ENCODE measurements at regions not wholly inside any gene's neighbourhood (a gene's known extent, or its start where the extent isn't known, plus 50 kb on each side); places are given as distances from the start of the nearest gene placed in this dataset.

DNA sequence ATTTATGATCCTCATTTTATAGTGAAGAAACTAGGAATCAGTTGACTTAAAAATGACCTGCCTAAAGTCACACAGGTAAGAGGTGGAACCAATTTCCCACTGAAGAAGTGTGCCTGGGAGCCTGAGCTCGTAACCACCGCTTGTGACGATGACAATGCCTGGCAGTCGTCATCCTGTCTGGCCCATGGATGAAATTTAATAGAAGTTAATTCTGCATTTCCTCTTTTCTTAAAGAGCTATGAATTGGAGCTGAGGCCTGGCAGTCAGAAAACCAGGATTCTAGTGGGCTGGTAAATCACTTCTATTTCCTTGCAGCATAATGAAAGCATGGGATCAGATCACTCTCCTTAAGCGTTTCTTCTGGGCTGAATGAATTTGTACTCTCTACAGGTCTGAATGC is 200.0 kb upstream of the SGK1 start:
- WGBS, result 89% methylated on average over 5 of the region's 5 CpGs
- Histone ChIP-seq H3K27me3 (ENCODE audit: insufficient read depth, low read length) (no peaks in the 10 kb centered on the region), H3K36me3 (ENCODE audit: insufficient read depth, low read length) (no peaks in the 10 kb centered on the region), H3K4me1 (ENCODE audit: insufficient read depth, low read length) (peaks cover 26% of the 10 kb centered on the region), H3K9ac (ENCODE audit: low read depth, low read length) (no peak overlapping the region), H3K4me3 (ENCODE audit: low read length) (no peak overlapping the region), H3K27ac (ENCODE audit: low read depth, low read length) (no peak overlapping the region), H3K9me3 (ENCODE audit: insufficient read depth, low read depth, low read length) (no peaks in the 10 kb centered on the region)

DNA sequence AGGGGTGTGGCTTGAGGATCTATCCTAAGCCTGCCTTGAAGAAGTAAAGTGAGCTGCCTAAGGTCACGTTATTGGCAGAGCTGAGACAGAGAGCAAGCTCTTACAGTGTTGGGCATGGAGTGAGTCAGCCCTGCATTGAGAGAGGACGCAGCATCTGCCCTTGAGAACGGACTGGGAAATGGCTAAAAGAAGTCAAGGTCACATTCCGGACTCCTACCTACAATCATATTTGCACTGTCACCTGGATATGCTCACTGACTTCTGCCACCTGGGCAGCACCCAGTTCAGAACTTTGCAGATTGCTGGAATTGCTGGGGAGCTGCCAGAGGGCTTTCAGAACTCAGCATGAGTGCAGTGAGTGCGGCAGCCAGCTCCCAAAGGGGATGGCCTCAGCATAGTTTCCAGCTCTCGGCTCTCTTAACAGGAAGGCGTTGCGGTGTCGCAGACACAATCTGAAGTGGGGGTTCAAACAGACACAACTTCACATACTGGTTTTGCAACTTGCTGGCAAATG is 199.3 kb upstream of the SGK1 start:
- peak overlapping the region; percentile 19 for H3K4me3 ChIP-seq (ENCODE audit: low read length)
- 31% methylated on average over 9 of the region's 9 CpGs for WGBS
- H3K9ac ChIP-seq (ENCODE audit: low read depth, low read length), result no peak overlapping the region
- no peaks in the 10 kb centered on the region for H3K36me3 ChIP-seq (ENCODE audit: insufficient read depth, low read length)
- H3K9me3 ChIP-seq (ENCODE audit: insufficient read depth, low read depth, low read length), result no peaks in the 10 kb centered on the region
- H3K27ac ChIP-seq (ENCODE audit: low read depth, low read length), result no peak overlapping the region
- no peaks in the 10 kb centered on the region for H3K27me3 ChIP-seq (ENCODE audit: insufficient read depth, low read length)
- peaks cover 29% of the 10 kb centered on the region for H3K4me1 ChIP-seq (ENCODE audit: insufficient read depth, low read length)

DNA sequence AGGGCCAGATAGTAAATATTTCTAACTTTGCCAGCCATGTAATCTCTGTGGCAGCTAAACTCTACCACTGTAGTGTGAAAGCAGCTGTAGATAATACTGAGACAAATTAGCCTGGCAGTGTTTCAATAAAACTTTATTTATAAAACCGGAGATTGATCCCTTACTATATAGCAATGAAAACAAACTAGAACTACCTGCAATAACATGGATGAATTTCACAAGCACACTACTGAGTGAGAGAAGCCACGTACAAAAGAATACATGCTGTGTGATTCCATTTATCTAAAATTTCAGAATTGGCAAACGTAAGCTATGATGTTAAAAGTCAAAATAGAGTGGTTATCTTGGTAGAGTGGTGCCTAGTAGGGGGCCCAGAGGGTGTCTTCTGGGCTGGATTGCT is 198.7 kb upstream of the SGK1 start:
- 94% methylated on average over 3 of the region's 3 CpGs for WGBS
- H3K27ac ChIP-seq (ENCODE audit: low read depth, low read length), result no peak overlapping the region
- H3K27me3 ChIP-seq (ENCODE audit: insufficient read depth, low read length), result no peaks in the 10 kb centered on the region
- H3K4me1 ChIP-seq (ENCODE audit: insufficient read depth, low read length), result peaks cover 29% of the 10 kb centered on the region
- H3K9me3 ChIP-seq (ENCODE audit: insufficient read depth, low read depth, low read length), result no peaks in the 10 kb centered on the region
- no peaks in the 10 kb centered on the region for H3K36me3 ChIP-seq (ENCODE audit: insufficient read depth, low read length)
- no peak overlapping the region for H3K9ac ChIP-seq (ENCODE audit: low read depth, low read length)
- H3K4me3 ChIP-seq (ENCODE audit: low read length), result no peak overlapping the region

DNA sequence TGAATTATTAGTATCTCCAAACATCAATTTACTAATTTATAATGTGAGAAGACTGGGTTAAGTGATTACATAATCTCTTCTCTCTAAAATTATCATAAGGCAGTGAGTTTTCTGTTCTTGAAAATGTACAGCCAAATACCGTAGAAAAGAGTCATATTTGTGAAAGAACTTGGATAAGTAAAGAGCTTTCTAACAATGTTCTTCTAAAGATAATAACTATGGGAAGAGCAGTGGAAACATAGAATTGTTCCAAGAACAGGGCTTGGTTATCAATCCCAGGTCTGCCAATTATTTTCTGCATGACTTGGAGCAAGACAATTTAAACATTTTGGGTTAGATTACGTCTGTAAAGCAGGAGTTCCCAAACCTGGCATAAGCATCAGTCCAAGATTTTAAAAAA is 198.1 kb upstream of the SGK1 start:
- H3K4me1 ChIP-seq (ENCODE audit: insufficient read depth, low read length), result peaks cover 29% of the 10 kb centered on the region
- H3K27me3 ChIP-seq (ENCODE audit: insufficient read depth, low read length), result no peaks in the 10 kb centered on the region
- H3K27ac ChIP-seq (ENCODE audit: low read depth, low read length), result no peak overlapping the region
- H3K9ac ChIP-seq (ENCODE audit: low read depth, low read length), result no peak overlapping the region
- H3K9me3 ChIP-seq (ENCODE audit: insufficient read depth, low read depth, low read length), result no peaks in the 10 kb centered on the region
- 93% methylated on average over 1 of the region's 2 CpGs for WGBS
- H3K36me3 ChIP-seq (ENCODE audit: insufficient read depth, low read length), result no peaks in the 10 kb centered on the region
- H3K4me3 ChIP-seq (ENCODE audit: low read length), result no peak overlapping the region

DNA sequence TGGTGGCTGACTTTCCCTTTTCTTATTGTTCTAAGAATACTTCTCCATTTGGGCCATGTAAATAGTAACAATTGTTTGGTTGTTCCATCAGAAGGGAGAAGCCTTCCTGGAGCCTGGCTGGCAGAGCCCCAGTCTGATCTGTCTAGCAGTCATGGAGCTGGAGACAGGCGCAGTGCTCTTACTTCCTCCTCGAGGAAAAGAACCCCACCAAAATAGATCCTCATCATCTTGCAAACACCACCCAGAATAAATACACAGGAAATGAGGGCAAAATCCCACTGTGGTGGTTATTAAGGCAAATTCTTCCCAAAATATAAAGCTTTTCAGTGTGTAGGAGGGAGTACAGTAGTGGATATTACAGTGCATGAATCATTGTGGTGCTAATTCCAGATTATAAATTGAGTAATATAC is 195.1 kb upstream of the SGK1 start:
- Histone ChIP-seq H3K4me3 (ENCODE audit: low read length) (no peak overlapping the region), H3K36me3 (ENCODE audit: insufficient read depth, low read length) (no peaks in the 10 kb centered on the region)

DNA sequence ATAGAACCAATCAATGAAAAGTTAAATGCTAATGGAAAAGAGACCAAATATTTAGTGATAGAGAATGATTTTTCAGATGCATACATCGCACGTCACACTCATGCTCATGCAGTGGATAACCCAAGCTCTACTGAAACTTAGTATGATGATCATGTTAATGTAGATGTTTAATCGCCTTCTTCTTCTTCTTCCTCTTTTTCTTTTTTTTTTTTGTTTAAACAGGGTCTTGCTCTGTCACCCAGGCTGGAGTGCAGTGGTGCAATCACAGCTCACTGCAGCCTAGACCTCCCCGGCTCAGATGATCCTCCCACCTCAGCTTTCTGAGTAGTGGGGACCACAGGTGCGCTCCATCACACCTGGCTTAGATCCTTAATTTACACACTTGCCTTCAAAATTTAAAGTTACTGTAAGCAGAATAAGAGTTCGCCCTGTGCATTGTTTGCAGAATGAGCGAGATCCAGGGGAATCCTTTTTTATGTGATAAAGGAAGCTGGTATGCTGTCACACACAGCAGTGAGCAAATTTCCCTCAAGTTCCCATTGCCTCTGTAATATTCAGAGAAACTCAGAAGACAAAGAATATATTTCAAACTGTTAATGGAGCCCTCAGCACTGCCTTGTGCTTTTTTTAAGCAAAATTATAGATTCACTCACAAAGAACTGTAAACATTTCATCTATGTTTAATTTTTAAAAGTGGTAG is 194.2 kb upstream of the SGK1 start:
- WGBS, result 94% methylated on average over 6 of the region's 7 CpGs
- Histone ChIP-seq H3K27ac (ENCODE audit: low read depth, low read length) (no peak overlapping the region), H3K27me3 (ENCODE audit: insufficient read depth, low read length) (no peaks in the 10 kb centered on the region), H3K4me3 (ENCODE audit: low read length) (no peak overlapping the region), H3K36me3 (ENCODE audit: insufficient read depth, low read length) (no peaks in the 10 kb centered on the region), H3K9me3 (ENCODE audit: insufficient read depth, low read depth, low read length) (no peaks in the 10 kb centered on the region), H3K4me1 (ENCODE audit: insufficient read depth, low read length) (peaks cover 11% of the 10 kb centered on the region; the same call in 1 of the 2 replicates), H3K9ac (ENCODE audit: low read depth, low read length) (no peak overlapping the region)

More for the DNA sequence above, 195.1 kb upstream of the SGK1 start:
- WGBS, result 96% methylated on average over 2 of the region's 2 CpGs
- Histone ChIP-seq H3K9me3 (ENCODE audit: insufficient read depth, low read depth, low read length) (no peaks in the 10 kb centered on the region), H3K27ac (ENCODE audit: low read depth, low read length) (no peak overlapping the region), H3K9ac (ENCODE audit: low read depth, low read length) (no peak overlapping the region), H3K27me3 (ENCODE audit: insufficient read depth, low read length) (no peaks in the 10 kb centered on the region), H3K4me1 (ENCODE audit: insufficient read depth, low read length) (peaks cover 20% of the 10 kb centered on the region; the same call in 1 of the 2 replicates)

DNA sequence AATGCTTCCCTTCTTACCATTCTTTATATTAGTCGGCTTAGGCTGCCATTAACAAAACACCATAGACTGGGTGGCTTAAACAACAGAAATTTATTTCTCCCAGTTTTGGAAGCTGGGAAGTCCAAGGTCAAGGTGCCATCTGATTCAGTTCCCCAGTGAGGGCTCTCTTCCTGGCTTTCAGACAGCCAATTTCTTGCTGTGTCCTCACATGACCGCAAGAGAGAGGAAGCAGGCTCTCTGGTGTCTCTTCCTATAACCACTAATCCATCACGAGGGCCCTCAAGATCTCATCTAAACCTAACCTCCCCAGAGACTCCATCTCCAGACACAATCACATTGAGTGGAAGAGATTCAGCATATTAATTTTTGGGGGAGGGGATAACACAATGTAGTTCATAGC is 193.0 kb upstream of the SGK1 start:
- Histone ChIP-seq H3K4me3 (ENCODE audit: low read length) (no peak overlapping the region), H3K36me3 (ENCODE audit: insufficient read depth, low read length) (no peaks in the 10 kb centered on the region), H3K9ac (ENCODE audit: low read depth, low read length) (no peak overlapping the region), H3K4me1 (ENCODE audit: insufficient read depth, low read length) (0 out of 2 replicates have a peak, but pooled peaks cover 6% of the 10 kb centered on the region), H3K27ac (ENCODE audit: low read depth, low read length) (no peak overlapping the region), H3K27me3 (ENCODE audit: insufficient read depth, low read length) (no peaks in the 10 kb centered on the region), H3K9me3 (ENCODE audit: insufficient read depth, low read depth, low read length) (no peaks in the 10 kb centered on the region)
- 100% methylated on average over 2 of the region's 3 CpGs for WGBS

DNA sequence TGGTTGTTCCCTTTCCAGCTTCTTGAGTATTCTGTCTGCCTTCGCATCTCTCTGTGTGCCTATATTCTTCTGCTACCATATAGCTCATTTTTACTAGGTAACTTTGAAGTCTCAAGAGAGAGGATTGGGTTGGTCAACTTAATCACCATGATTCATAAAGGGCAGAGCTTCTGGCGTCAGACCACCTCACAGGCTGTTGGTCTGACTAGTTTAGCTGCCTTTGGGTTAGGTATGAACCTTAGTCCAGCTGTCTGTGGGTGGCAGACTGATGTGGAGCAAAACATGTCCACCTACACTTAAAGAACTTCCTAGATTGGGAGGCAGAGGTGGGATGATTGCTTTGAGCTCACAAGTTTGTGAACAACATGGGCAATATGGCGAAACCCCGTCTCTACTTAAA is 192.2 kb upstream of the SGK1 start:
- Histone ChIP-seq H3K9ac (ENCODE audit: low read depth, low read length) (no peak overlapping the region), H3K4me1 (ENCODE audit: insufficient read depth, low read length) (0 out of 2 replicates have a peak, but pooled peaks cover 6% of the 10 kb centered on the region), H3K27me3 (ENCODE audit: insufficient read depth, low read length) (no peaks in the 10 kb centered on the region), H3K27ac (ENCODE audit: low read depth, low read length) (no peak overlapping the region), H3K9me3 (ENCODE audit: insufficient read depth, low read depth, low read length) (no peaks in the 10 kb centered on the region), H3K36me3 (ENCODE audit: insufficient read depth, low read length) (no peaks in the 10 kb centered on the region), H3K4me3 (ENCODE audit: low read length) (no peak overlapping the region)
- WGBS, result 96% methylated on average over 4 of the region's 4 CpGs

DNA sequence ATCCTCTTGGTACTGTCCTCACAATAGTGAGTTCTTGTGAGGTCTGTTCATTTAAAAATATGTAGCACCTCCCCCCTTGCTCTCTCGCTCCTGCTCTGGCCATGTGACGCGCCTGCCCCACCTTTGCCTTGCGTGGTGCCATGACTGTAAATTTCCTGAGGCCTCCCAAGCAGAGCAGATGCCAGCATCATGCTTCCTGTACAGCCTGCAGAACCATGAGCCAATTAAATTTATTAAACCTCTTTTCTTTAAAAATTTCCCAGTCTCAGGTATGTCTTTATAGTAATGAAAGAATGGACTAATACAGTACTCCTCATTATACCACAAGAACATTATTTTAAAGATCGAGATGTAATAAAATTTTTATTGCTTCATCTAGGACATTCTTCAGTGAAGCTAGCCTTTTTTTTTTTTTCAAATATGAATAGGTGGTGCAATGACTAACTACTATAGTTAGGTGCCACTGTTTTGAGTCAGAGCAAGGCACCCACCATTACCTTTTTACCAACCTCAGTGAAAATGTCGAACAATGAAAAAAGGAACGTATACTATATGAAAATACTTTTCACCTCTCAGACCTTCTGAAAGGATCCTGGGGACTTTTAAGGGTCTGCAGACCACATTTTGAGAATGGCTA is 191.1 kb upstream of the SGK1 start:
- Histone ChIP-seq H3K27ac (ENCODE audit: low read depth, low read length) (no peak overlapping the region), H3K27me3 (ENCODE audit: insufficient read depth, low read length) (no peaks in the 10 kb centered on the region), H3K4me1 (ENCODE audit: insufficient read depth, low read length) (0 out of 2 replicates have a peak, but pooled peaks cover 6% of the 10 kb centered on the region), H3K4me3 (ENCODE audit: low read length) (no peak overlapping the region), H3K9me3 (ENCODE audit: insufficient read depth, low read depth, low read length) (no peaks in the 10 kb centered on the region), H3K36me3 (ENCODE audit: insufficient read depth, low read length) (no peaks in the 10 kb centered on the region), H3K9ac (ENCODE audit: low read depth, low read length) (no peak overlapping the region)
- WGBS, result 96% methylated on average over 6 of the region's 7 CpGs

DNA sequence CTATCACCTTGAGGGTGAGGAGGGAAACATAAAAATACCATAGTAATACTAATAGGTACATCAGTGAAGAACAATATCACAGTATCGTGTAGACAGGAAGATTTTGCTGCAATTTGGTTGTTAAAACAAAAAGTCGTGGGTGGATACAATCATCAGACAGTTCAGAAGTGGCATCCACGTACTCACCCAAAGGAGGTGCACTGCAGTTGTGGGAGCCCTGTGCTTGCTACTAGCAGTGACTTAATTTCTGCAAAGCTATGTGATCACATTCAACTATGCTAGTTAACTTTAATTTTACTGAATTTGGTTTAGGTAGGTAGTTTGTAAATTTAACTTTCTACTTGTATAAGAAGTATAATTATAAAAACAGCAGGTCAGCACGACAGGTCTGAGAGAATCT is 188.2 kb upstream of the SGK1 start:
- Histone ChIP-seq H3K4me1 (ENCODE audit: insufficient read depth, low read length) (no peaks in the 10 kb centered on the region), H3K27ac (ENCODE audit: low read depth, low read length) (no peak overlapping the region), H3K36me3 (ENCODE audit: insufficient read depth, low read length) (no peaks in the 10 kb centered on the region), H3K9me3 (ENCODE audit: insufficient read depth, low read depth, low read length) (no peaks in the 10 kb centered on the region), H3K27me3 (ENCODE audit: insufficient read depth, low read length) (no peaks in the 10 kb centered on the region), H3K9ac (ENCODE audit: low read depth, low read length) (no peak overlapping the region), H3K4me3 (ENCODE audit: low read length) (no peak overlapping the region)
- 89% methylated on average over 3 of the region's 4 CpGs for WGBS

DNA sequence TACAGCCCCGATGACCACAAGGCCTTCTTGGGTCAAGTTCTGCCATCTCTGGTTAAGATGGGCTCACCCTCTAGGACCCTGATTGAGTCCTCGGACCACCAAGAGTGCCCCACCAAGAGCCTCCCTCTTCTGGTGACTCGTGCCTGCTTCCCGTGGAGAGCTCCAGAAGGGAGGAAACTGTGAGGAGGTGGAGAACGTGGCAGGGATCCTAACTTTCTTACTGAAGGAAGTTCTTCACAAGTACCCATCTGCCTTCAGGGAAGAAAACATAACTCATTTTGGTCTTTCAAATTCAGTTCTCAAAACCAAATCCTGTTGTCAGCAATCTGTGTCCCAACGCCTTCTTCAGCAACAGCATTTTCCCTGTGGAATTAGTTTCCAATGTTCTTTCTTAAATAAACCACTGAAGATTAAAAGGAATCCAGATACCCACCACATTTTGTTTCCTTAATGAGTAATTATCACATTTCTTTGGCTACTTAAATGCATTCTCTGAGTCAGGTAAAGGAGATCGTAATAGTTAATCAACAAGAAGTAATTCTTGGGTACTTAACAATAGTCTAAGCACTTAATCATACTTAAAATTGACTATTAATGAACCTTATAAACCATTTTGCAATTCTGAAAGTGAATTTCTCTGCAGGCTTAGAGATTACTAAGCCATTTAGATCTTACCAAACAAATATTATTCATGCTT is 185.8 kb upstream of the SGK1 start:
- Histone ChIP-seq H3K4me1 (ENCODE audit: insufficient read depth, low read length) (no peaks in the 10 kb centered on the region), H3K9me3 (ENCODE audit: insufficient read depth, low read depth, low read length) (no peaks in the 10 kb centered on the region), H3K9ac (ENCODE audit: low read depth, low read length) (no peak overlapping the region), H3K4me3 (ENCODE audit: low read length) (no peak overlapping the region), H3K27me3 (ENCODE audit: insufficient read depth, low read length) (no peaks in the 10 kb centered on the region), H3K27ac (ENCODE audit: low read depth, low read length) (no peak overlapping the region), H3K36me3 (ENCODE audit: insufficient read depth, low read length) (no peaks in the 10 kb centered on the region)
- WGBS, result 89% methylated on average over 6 of the region's 7 CpGs
